CD4-positive, alpha-beta T cell treated with Interleukin-21 for 1 hour (primary cell): ENCODE measurements at regions not wholly inside any gene's neighbourhood (a gene's known extent, or its start where the extent isn't known, plus 50 kb on each side); places are given as distances from the start of the nearest gene placed in this dataset.

Experiments
- DNase-seq: peaks from one replicate; pipeline ENCODE4 v3.0.0-alpha.2; 2020

DNA sequence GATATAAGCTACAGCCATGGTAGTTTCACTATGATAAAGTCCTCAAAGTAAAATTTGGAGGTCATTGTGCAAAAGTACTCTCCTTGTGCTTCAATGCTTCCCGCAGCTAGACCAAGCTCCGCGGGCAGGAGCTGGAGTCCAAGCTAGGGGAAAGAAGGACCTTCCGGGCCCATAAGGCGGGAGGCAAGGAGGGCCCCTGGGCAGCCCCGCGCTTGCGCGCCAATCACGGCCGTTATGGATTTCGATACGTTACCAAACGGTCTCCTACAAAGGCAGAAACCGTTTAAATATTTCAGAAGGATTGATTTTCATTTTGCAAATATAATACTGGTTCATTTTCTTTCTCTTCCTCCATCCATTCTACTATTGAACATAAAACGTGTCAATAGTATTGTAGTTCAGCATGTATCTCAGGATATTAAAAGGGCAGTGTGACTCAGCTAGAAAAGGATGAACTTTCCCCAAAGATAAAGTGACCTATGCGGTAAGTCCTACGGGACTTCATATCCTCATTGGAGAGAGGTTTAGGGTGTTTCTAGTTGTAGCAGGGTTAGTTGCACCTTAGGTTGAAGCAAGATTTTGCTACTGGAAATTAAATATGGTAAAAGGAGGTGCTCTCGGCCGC is 128.0 kb downstream of the KIF20B start:
- no peak for DNase-seq

DNA sequence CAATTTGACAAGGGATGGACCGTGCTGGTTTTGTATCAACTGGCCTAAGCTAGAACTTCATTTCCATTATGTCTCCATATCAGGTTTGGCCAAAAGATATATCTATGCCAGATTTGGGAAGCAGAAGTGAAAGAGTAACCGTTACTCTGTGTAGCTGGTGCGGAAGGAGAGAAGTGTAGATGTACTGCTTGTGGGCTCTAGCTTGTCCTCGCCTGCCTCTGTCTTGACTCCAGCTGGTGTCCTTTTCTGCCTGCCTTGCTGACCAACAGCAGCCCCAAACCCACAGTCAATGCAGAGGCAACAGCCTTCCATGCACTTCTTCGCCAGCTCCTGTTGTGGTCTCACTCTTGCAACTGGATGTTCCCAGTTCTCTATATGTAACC is 128.5 kb downstream of the KIF20B start:
- DNase-seq: no peak

DNA sequence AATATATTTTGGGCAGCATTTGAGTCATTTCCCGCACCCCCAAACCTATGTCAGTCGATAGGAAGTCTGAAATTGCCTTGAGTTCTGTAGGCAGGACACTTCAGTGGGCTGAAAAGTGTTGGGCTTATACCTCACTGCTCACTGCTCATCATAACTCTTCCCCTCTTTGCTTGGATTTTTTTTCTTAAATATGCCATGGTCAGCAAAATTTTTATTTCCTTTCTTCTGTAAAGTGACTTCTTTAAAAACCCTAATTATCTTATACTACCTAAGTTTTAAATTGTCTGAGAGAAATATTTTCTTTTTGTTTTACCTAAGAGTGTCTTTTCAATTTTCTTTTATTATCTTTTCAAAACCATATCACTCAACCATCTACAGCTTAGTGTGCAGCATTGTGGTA is 129.2 kb downstream of the KIF20B start:
- DNase-seq: no peak

DNA sequence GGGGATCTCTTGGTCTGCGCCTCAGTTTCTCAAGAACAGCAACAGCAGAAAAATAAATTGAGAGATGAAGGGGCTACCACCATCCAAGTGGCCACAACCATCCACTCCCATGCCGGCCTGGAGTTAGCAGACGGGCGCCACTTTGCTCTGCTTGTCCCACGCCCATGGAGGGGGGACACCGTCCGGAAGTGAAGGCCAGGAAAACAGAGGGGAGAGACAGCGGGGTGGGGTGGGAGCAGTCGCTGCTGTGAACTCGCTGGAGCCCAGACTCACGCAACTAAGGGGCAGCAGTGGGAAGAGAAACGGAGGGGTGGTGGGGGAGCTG is 135.4 kb downstream of the KIF20B start:
- no peak for DNase-seq

DNA sequence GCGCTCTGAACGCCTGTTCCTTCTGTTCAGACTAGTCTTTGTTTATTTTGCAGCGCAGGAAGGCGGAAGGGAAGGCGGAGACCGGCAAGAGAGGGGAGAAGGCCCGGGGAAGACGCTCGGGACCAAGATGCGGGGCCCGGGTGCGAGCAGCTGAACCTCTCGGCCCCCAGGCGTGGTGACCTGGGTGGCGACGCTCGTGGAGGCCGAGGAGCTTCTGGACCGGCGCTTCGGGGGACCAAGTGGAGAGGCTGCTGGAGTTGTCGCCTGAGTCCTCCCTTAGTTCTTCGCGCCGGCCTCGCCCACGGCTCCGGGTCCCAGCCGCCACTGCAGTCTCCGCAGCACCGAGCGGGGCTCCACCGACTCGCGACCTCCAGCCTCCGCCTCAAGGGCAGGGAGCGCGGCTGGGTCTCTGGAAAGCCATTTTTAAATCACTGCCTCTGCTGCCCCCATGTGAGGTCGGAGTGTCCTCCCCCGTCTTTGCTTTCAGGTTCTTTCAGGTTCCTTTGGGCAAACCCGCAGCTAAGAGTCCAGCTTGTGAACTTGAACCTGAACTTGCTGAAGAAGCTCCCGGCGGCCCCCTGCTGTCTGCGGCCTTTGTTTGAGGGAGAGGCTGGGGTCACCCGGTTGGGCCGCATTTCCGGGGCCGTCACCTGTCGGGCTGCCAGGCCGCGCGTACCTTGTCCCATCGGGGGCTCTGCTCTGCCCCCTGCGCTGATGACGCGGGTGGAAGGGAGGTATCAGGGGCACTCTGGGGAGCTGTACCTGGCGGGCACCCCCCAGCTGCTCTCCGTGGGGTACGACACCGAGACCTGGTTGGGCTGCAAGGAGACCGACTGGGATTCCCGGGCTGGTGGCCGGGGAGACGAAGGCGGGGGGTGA is 136.0 kb downstream of the KIF20B start:
- peak; percentile 26 for DNase-seq

DNA sequence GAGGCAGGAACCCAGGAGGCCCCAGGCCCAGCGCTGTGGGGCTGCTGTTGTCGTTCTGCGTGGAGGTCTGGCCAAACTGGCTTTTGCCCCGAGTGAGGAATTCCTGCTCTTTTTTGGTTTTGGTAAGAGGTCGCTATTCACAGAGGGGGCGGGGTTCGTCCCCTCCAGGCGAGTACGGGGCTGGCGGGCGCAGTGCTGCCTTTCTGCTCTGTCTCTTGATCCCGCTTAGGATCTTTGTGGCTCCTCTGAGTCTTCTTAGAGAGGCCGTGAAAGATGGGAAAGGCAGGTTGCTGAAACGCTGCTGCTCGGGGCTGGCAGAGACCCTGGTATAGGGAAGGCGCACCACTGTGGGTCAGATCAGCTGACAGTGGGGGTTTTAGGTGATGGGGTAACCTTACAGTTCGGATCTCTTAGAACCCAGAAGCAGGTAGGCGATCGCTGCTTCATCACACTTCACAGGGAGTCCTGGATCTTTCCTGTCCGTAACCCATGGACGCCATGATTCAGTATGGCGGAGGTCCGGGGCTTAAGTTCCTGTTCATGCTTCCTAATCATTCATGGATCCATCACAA is 136.7 kb downstream of the KIF20B start:
- no peak for DNase-seq

DNA sequence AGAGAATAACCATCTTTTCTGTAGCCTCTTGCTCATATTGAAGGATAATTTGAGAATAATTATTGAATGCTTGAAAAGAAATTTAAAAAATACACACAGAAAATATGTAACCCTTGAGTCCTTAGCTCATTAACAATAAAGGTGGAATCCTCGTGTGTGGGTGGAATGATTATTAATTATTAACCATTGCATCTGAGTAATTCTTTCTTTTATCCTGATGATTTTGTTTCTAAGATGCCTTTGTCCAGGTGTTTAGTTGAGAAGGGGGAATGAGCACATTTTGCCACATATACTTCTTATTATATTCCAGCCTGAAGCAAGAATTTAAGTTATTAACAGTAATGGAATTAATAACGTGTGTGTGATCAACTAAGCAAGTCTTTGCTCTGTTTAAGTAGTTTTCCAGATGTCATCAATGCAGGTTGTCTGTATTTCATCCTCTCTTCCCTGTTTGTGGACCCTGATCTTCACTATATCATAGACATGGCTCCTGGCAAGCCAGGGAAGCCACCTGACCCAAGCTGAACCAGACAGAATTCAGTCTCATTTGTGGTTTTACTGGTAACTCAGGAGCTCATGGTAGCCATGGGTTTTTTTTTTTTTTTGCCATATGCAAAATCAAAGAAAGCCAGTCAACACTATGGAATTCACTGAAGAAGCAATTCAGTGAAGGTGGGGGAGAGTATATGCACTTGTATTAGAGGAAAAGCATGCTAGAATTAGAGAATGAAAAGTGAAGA is 144.3 kb downstream of the KIF20B start:
- no peak for DNase-seq

DNA sequence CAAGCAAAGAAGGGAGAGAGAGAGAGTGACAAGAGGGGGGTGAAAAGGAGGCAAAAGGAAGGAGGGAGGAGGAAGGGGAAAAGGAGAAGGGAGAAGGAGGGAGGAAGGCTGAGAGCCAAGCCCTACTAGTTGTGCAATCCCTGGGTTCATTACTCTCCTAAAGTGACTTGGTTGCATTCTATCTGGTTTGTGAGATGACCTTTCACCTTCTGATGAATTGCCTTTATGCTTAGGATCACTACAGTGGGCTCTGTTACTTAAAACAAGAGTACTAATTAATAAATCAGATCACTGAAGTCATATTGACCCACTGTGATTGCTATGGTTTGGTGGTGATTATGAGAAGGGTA is 144.9 kb downstream of the KIF20B start:
- no peak for DNase-seq

DNA sequence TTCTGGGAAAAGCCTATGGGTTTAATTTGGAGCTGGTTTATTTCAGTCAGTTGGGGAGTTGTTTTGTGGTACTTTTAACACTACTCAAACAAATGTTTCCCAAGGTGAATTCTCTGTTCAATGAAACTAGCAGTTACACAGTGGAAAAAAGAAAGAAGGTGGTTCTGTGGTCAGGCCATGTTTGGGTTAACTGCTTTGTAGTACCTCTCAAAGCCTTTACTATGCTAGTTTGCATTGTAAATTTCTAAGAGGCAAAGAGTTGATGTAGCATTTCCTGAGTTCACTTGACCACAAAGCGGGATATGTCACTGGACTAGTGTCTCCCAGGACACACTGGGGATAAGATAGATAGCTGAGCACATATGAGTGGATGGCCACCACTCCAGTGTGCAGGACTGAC is 145.4 kb downstream of the KIF20B start:
- DNase-seq: no peak

DNA sequence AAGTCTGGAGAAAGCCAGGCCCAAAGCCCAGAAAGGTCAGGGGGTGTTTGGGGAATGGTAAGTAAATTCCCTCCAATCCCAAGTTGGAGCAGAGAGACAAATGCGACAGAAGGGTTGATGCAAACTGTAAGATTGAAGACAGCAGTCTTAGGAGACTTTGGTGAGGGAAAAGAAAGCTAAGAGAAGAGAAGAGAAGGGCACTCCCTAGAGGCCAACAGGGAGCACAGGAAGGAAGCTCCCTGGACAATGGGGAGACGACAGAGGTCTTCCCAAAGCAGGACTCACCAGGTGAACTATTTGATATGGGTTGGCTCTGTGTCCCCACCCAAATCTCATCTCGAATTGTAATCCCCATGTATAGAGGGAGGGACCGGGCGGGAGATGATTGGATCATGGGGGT is 151.5 kb downstream of the KIF20B start:
- no peak for DNase-seq

DNA sequence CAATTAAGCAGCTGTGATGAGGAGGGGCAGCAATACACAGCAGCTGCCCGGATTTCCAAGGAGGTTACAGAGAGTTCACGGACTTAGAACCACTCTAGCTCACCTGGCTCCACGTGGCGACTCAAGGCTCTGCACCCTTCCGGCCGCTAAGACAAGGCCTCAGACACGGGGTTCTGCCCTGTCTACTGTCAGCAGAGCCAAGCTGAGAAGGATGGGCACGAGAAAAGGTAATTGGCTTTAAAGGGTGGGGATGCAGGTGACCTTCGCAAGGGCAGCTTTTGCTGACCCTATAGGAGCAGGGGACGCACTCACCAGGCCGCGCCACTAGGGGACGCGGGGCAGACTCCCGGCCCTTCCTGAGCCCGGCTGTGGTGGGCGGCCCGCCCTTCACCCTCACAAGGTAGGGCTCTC is 152.4 kb downstream of the KIF20B start:
- no peak for DNase-seq

DNA sequence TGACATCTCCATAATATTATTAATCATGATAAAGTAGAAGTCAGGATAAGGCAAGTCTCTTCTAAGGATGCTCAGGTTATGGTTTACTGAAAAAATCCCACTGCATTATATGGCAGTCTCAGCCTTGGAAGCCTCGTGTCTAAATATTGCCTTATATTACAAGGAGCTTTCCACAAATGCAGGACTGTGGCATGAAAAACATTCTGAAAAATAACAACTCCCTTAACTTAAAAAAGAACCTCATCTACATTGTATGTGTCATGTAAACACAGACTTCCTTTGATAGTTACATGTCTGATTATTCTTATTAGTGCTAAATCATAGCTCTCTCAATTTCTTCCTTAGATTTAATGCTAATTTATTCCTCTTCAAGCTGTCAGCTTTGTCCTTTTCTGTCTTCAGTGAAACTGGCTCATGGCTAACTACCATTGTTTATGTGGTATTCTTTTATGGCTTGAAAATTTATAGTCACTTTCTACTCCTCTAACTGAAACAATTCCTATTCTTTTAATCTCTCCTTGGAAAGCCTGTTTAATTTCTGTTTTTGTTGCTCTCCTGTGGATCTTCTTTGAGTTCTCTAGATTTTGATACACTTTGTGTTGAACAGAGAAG is 156.1 kb downstream of the KIF20B start:
- DNase-seq: no peak

DNA sequence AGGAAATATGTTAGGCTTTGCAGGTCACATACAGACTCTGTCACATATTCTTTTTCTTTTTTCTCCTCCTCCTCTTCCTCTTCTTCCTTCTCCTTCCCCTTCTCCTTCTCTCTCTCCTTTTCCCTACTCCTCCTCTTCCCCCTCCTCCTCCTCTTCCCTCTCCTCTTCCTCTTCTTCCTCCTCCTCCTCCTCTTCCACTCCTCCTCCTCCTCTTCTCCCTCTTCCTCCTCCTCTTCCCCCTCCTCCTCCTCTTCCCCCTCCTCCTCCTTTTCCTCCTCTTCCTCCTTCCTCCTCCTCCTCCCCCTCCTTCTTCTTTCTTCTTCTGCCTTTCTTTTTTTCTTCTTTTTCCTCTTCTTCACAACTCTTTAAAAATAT is 159.8 kb downstream of the KIF20B start:
- no peak for DNase-seq

DNA sequence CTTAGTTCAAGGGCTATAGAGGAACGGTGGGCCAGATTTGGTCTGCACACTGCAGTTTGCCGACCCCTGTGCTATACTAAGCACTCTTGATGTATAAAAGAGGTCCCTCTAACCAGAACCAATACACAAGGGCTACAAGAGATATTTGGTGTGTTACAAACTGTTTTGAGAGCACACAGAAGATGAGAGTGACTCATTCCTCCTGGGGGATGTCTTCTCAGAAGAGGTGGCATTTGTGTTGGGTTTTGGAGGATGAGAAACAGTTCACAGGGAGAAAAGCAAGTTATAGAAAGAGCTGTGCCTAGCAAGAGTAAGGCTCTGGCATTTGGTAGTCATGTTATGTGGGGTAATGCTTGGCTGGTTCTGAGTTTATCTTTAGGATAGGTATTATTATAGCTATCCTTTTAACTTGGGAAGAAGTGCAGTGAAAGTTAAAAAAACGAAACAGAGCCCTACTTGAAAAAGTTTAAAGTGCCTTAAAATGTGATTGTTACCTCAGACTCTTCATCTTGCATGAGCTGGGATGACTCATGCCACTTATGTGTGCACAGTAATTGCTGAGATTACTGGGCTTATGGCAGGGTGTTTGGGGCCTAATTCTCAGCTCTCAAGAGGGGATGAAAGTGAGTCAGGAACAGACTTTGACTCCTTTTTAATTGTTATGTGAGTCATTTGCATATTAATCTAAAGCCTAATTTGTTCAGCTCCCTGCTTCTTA is 160.4 kb downstream of the KIF20B start:
- DNase-seq: no peak

DNA sequence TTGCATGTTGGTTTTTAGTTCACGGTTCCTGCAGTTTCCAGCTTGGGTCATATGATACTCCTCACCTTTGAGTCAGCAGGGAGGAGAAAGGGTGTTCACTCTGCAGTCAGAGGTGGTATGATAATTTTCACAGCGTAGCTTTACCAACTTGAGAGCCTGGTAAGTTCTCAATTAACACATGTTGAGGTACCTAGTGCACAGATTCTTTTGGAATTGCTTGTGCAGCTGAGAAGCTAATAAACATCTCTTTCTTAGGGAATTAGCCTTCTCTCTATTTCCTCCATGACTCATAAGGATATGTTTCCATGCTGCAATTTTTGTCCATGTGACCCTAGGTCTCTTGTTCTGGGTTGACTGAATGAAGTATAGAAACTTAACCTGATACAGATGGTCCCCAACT is 166.6 kb downstream of the KIF20B start:
- DNase-seq: no peak

DNA sequence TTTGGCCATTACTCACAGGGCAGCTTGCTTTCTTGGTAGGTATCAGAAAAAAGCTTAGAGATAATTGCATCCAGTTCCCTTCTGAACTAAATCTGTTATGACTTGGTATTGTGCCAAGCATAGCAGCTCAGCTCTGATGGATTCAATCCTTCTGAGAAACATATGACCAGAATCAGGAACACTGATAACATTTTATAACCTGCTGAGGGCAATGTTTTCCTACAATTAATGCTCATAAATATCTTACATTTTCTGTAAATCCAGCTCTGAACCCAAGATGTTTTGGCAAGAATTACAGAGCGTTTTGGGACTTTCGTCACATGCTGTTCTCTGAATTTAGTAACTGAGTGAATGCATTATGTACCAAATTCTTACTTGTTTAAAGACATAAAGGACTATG is 167.8 kb downstream of the KIF20B start:
- DNase-seq: no peak

DNA sequence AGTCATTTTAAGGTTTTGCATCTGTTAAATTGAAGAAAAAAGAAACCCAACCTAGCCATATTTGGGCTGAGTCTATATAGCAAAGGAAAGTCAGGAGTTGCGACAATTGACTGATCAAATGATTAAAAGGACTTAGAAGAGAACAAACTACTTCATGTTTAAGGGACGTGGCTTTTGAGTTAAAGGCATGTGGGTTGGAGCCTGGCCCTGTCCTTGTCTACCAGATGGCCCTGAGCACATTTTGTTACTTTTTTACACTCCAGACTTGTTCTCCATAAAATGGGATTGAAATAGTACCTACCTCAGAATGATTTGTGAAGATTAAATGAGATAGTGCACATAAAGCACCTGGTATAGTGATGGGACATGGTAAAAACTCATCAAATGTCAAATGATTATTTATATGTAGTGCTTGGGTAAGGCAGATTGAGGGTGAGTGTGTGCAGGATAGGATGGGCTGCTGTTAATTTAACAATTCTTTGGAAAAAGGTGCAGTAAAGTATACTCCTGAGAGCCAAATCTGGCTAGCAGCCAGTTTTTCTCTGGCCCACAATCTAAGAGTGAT is 168.3 kb downstream of the KIF20B start:
- no peak for DNase-seq

DNA sequence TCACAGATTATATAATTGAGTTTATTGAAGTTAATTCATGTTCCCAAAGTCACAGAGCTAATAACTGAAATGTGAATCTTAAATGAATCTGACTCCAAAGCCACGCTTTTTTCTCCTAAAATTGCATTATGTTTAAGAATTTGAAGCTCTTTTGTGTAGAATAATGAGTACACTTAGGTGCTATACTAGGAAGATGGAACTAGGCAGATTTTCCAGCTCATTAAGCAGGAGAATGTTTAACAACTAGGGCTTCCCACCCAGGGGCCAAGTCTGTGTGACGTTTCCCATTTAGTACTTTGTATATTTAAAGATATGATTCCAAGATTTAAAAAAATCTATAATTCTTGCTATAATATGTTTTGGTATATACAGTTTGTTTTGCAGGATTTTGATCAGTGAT is 169.5 kb downstream of the KIF20B start:
- no peak for DNase-seq

DNA sequence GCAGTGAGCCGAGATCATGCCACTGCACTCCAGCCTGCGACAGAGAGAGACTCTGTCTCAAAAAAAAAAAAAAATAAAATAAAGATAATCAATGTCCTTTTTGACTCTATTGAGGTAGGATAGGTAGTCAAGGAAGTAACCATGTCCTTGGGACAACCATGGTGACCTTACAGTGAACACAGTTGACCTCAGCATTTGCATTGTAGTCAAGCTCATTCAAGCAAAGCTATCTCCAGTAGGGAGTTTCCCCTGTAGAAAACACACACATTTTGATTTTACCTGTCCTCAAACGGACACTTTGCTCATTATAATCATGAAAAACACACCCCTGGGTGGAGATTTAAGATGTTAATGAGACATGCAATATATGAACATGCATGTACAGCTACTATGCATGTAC is 171.7 kb downstream of the KIF20B start:
- DNase-seq: no peak

DNA sequence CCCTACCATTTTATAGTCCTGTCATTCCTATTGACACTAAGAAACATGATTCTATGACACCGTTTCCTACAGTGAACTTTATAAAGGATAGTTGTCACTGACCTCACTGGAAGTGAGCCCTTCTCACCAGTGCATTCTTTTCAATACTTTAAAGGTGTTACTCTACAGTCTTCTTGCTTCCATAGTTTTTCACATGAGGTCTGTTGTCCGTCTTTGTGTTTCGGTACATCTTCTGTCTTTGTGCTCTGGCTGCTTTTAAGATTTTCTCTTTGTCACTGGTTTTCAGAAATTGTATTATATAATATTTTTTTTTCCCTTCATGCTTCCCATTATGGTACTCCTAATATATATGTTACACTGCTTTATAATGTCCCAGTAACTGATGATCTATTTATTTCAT is 174.2 kb downstream of the KIF20B start:
- no peak for DNase-seq

DNA sequence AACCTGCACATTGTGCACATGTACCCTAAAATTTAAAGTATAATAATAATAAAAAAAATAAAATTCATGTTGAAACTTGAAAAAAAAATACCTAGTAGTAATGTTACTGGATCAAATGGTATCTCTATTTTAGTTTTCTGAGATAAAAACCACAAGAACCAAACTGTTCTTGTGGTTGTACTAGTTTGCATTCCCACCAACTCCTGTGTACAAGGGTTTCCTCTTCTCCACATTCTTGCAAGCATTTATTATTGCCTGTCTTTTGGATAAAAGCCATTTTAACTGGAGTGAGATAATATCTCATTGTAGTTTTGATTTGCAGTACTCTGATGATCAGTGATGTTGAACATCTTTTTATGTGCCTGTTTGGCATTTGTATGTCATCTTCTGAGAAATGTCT is 177.7 kb downstream of the KIF20B start:
- no peak for DNase-seq

DNA sequence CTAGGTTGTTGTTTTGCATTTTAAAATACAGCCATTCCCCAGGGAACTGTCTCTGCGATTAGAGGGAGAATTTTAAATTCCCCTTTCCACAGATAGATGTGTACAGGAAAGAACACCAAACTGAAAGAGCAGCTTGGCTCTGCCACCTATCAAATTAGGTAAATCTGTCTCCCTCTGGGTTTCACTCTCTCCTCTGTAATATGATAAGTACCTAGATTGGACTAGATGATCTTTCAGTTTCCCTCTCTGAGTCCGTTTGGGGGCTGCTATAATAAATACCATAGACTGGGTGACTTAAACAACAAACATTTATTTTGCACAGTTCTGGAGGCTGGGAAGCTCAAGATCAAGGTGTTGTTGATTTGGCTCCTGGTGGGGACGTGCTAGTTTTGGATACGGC is 186.0 kb downstream of the KIF20B start:
- no peak for DNase-seq

DNA sequence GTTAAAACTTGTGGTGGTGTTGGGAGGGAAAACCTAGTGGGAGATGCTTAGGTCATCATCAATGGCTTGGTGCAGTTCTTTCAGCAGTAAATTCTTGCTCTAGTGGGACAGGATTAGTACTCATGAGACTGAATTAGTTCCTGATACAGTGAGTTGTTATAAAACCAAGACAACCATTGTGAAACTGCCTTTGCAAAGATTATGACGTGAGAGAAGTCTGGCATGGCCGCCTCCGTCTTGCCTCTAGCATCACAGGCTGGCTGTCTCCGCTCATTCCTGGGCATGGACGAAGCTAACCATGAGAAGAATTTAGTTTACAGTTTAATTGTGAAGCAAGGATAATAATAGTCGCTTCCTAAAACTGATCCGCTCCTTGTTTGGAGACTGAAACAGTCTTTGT is 186.4 kb downstream of the KIF20B start:
- no peak for DNase-seq
